T-helper 2 cell treated with Interferon-gamma antibody and Interleukin-4, amounts not matched to agents 5 μg/mL and 100 μg/mL, for 36 hours (primary cell): ENCODE measurements at regions not wholly inside any gene's neighbourhood (a gene's known extent, or its start where the extent isn't known, plus 50 kb on each side); places are given as distances from the start of the nearest gene placed in this dataset.

Experiments
- DNase-seq: peaks from one replicate; pipeline ENCODE4 v3.0.0; 2021; ENCODE audit warnings: low spot score
- H3K27ac Mint-ChIP-seq: one replicate; pipeline ENCODE4 v1.8.0; 2021; ENCODE audit warnings: mild to moderate bottlenecking, mixed read lengths
- H3K27me3 Mint-ChIP-seq: one replicate; pipeline ENCODE4 v1.8.0; 2021; ENCODE audit warnings: low read depth, mixed read lengths
- H3K36me3 Mint-ChIP-seq: one replicate; pipeline ENCODE4 v1.8.0; 2021; ENCODE audit warnings: low read depth, mixed read lengths
- H3K4me1 Mint-ChIP-seq: one replicate; pipeline ENCODE4 v1.8.0; 2021; ENCODE audit warnings: low read depth, mixed read lengths
- H3K4me3 Mint-ChIP-seq: one replicate; pipeline ENCODE4 v1.8.0; 2022; ENCODE audit warnings: mild to moderate bottlenecking, moderate library complexity, mixed read lengths
- H3K9me3 Mint-ChIP-seq: one replicate; pipeline ENCODE4 v1.8.0; 2021; ENCODE audit warnings: mixed read lengths

- no peak overlapping the region for H3K27ac Mint-ChIP-seq
- H3K4me1 Mint-ChIP-seq = no peaks in the 10 kb centered on the region
- DNase-seq = no peak
- no peaks in the 10 kb centered on the region for H3K36me3 Mint-ChIP-seq
- H3K4me3 Mint-ChIP-seq = no peak overlapping the region
- no peaks in the 10 kb centered on the region for H3K27me3 Mint-ChIP-seq
- H3K9me3 Mint-ChIP-seq = no peaks in the 10 kb centered on the region
Measured at GRCh38 chr2:58633613-58634365, 392.7 kb upstream of the FANCL start.

DNA sequence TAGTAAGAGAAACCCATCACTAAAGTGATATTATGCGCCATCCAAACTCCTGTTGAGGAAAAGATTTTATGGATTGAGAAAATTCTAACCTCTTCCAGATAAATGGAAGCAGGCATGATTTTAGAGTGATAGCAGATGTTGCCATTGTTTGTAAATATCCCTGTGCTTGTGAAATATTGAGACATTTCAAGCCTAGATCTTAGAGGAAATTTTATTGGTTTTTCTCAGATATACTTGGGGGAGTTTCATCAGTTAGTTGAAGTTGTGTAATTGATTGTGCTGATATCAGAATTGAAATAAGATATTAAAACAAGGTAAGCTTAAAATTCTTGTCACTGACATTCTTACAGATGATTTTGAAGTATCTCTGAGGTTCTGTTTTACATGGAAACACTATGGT, 390.9 kb upstream of the FANCL start:
- no peak overlapping the region for H3K27ac Mint-ChIP-seq
- H3K9me3 Mint-ChIP-seq = no peaks in the 10 kb centered on the region
- H3K36me3 Mint-ChIP-seq = no peaks in the 10 kb centered on the region
- H3K4me1 Mint-ChIP-seq = no peaks in the 10 kb centered on the region
- H3K27me3 Mint-ChIP-seq = no peaks in the 10 kb centered on the region
- DNase-seq = no peak
- H3K4me3 Mint-ChIP-seq = no peak overlapping the region

DNA sequence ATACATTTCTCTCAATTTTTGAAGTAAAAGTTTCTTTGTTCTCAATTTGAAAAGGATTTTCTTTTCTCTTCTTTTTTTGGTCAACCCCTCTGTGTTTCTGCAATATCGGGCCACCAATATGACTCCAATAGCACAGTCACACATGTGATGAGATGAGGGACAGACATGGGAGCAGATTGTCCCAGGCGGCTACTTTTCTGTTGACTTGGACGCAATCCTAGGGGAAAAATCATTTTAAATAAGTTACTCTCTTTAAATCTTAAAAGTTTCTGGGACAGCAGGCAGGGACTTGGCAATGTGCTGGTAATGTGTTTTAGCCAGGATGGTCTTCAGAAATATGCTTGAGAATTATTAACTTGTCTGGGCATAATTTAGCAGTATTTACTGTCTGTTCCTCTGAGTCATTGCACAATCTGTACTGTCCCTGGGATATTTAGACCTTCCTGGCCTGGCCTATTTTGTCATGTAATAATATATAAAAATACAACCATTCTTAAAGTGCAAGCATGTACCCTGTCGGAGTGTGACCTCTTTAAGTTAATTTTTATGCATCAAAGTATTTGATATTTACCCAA, 388.5 kb upstream of the FANCL start:
- DNase-seq = no peak
- H3K4me3 Mint-ChIP-seq = no peak overlapping the region
- no peaks in the 10 kb centered on the region for H3K4me1 Mint-ChIP-seq
- no peaks in the 10 kb centered on the region for H3K36me3 Mint-ChIP-seq
- H3K9me3 Mint-ChIP-seq = no peaks in the 10 kb centered on the region
- no peak overlapping the region for H3K27ac Mint-ChIP-seq
- H3K27me3 Mint-ChIP-seq = no peaks in the 10 kb centered on the region

DNA sequence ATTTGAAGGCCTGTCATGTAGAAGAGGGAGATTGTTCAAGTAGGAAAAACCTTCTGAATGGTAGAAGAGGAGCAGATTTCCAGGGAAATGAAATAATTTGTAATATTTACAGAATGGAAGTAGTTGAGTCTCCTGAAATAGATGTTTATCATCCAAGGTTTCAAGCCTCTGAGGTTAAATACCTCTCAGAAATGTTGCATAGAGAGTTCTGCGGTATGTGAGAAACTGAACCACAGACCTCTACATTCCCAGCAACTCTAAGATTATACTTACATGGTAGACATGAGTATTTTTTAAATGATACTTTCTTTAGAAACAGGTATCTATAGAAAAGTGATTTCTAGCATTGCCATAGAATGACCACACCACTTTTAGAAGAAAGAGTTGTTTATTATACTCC, 379.8 kb upstream of the FANCL start:
- Mint-ChIP-seq H3K9me3 (no peaks in the 10 kb centered on the region), H3K36me3 (no peaks in the 10 kb centered on the region), H3K27ac (no peak overlapping the region), H3K4me1 (no peaks in the 10 kb centered on the region), H3K27me3 (no peaks in the 10 kb centered on the region), H3K4me3 (no peak overlapping the region)
- DNase-seq = no peak

- DNase-seq = no peak
Measured at GRCh38 chr2:58620093-58620492, 379.0 kb upstream of the FANCL start.

GRCh38 chr2:58616961-58617360, 375.8 kb upstream of the FANCL start:
- H3K36me3 Mint-ChIP-seq = no peaks in the 10 kb centered on the region
- no peaks in the 10 kb centered on the region for H3K27me3 Mint-ChIP-seq
- H3K4me3 Mint-ChIP-seq = no peak overlapping the region
- no peak for DNase-seq
- no peaks in the 10 kb centered on the region for H3K4me1 Mint-ChIP-seq
- no peak overlapping the region for H3K27ac Mint-ChIP-seq
- H3K9me3 Mint-ChIP-seq = no peaks in the 10 kb centered on the region

More at GRCh38 chr2:58620093-58620492, 379.0 kb upstream of the FANCL start:
- Mint-ChIP-seq H3K27me3 (no peaks in the 10 kb centered on the region), H3K9me3 (no peaks in the 10 kb centered on the region), H3K4me1 (no peaks in the 10 kb centered on the region), H3K36me3 (no peaks in the 10 kb centered on the region), H3K4me3 (no peak overlapping the region), H3K27ac (no peak overlapping the region)

- H3K9me3 Mint-ChIP-seq = no peaks in the 10 kb centered on the region
- DNase-seq = no peak
- no peak overlapping the region for H3K27ac Mint-ChIP-seq
- no peaks in the 10 kb centered on the region for H3K36me3 Mint-ChIP-seq
- no peaks in the 10 kb centered on the region for H3K4me1 Mint-ChIP-seq
- H3K4me3 Mint-ChIP-seq = no peak overlapping the region
- no peaks in the 10 kb centered on the region for H3K27me3 Mint-ChIP-seq
Measured at GRCh38 chr2:58614219-58614618, 373.1 kb upstream of the FANCL start.

DNA sequence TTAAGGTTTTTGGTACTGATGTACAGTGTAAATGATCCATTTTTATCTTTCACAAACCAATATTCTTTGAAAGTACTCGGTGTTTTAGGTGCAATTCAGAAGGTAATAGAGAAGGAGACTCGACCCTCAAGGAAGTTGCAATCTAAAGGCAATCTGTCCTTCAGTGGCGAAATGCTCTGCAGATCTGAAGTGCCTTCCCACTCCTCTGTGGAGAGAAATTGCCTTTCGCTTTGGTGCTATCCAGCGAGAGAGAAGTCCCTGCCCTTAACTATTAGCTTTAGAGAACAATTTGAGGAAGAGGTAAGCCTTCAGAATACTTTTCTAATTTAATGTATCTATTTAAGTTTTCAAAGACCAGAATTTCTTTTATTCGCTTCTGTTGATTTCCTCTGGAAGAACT, 371.8 kb upstream of the FANCL start:
- Mint-ChIP-seq H3K4me3 (no peak overlapping the region), H3K27me3 (no peaks in the 10 kb centered on the region), H3K36me3 (no peaks in the 10 kb centered on the region), H3K9me3 (no peaks in the 10 kb centered on the region), H3K27ac (no peak overlapping the region), H3K4me1 (no peaks in the 10 kb centered on the region)
- no peak for DNase-seq

DNA sequence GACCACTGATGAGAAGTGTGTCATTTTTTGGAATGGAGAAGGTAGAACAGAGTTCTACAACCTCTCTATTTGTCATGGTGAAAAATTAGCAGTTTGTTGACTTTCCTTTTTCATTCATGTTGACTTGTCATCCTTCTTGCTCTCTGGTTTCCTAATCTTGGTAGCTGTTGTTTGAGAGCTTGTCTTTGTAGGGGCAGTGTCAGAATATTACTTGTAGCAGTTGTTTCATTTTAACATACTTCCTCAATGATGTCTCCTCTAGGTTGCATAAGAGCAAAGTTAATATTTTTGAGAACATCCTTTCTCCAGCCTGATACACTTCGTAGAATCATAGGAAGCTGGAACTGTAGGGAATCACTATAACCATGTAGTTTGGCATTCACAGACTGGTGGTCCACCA, 368.2 kb upstream of the FANCL start:
- H3K27me3 Mint-ChIP-seq = no peaks in the 10 kb centered on the region
- H3K9me3 Mint-ChIP-seq = no peaks in the 10 kb centered on the region
- H3K4me1 Mint-ChIP-seq = no peaks in the 10 kb centered on the region
- no peak for DNase-seq
- H3K27ac Mint-ChIP-seq = no peak overlapping the region
- no peaks in the 10 kb centered on the region for H3K36me3 Mint-ChIP-seq
- no peak overlapping the region for H3K4me3 Mint-ChIP-seq

DNA sequence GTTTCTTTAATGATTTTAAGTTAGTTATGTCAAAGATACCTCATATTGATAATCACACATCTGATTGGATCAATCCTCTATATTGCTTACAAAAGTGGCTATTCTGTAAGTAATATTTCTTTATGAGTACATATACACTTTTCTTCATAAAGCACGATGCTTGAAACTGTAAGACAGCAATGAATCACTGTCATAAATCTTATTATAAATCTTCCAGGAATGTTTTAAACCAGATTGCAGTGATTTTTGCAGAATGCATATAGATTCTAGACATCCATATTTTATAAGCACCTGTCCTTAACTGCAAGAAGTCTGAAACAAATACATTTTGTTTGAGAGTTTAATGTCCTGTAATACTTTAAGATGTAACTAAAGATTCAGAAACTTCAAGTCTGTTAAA, 367.0 kb upstream of the FANCL start:
- H3K27ac Mint-ChIP-seq = no peak overlapping the region
- no peaks in the 10 kb centered on the region for H3K27me3 Mint-ChIP-seq
- H3K4me3 Mint-ChIP-seq = no peak overlapping the region
- no peak for DNase-seq
- no peaks in the 10 kb centered on the region for H3K4me1 Mint-ChIP-seq
- no peaks in the 10 kb centered on the region for H3K36me3 Mint-ChIP-seq
- H3K9me3 Mint-ChIP-seq = no peaks in the 10 kb centered on the region

- no peaks in the 10 kb centered on the region for H3K27me3 Mint-ChIP-seq
- H3K4me3 Mint-ChIP-seq = no peak overlapping the region
Measured at GRCh38 chr2:58607448-58607847, 366.3 kb upstream of the FANCL start.

DNA sequence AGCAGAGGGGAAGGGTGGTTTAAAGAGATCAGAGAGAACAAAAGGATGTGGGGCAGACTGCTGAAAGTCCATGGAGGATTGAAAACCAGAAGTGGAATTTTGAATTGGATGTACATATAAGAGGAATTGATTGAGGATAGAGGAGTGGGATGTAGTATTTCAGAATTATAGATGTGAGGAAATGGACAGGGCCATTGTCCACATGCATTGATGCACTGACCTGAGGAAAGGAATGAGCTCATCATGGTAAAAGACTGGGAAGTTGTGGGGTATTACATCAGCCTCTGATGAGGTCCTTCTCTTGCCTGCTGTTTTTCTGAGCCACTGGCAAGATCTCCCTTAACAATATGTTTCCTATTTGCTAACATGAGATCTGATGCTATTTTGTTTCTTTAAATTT, 365.7 kb upstream of the FANCL start:
- no peaks in the 10 kb centered on the region for H3K4me1 Mint-ChIP-seq
- H3K27ac Mint-ChIP-seq = no peak overlapping the region
- H3K27me3 Mint-ChIP-seq = no peaks in the 10 kb centered on the region
- no peak overlapping the region for H3K4me3 Mint-ChIP-seq
- no peak for DNase-seq
- no peaks in the 10 kb centered on the region for H3K9me3 Mint-ChIP-seq
- H3K36me3 Mint-ChIP-seq = no peaks in the 10 kb centered on the region

More at GRCh38 chr2:58607448-58607847, 366.3 kb upstream of the FANCL start:
- H3K36me3 Mint-ChIP-seq = no peaks in the 10 kb centered on the region
- no peak for DNase-seq
- H3K4me1 Mint-ChIP-seq = no peaks in the 10 kb centered on the region
- no peaks in the 10 kb centered on the region for H3K9me3 Mint-ChIP-seq
- no peak overlapping the region for H3K27ac Mint-ChIP-seq

GRCh38 chr2:58604096-58604495, 363.0 kb upstream of the FANCL start:
- no peaks in the 10 kb centered on the region for H3K9me3 Mint-ChIP-seq
- H3K36me3 Mint-ChIP-seq = no peaks in the 10 kb centered on the region
- no peaks in the 10 kb centered on the region for H3K27me3 Mint-ChIP-seq
- H3K4me1 Mint-ChIP-seq = no peaks in the 10 kb centered on the region
- H3K4me3 Mint-ChIP-seq = no peak overlapping the region
- no peak overlapping the region for H3K27ac Mint-ChIP-seq
- no peak for DNase-seq

DNA sequence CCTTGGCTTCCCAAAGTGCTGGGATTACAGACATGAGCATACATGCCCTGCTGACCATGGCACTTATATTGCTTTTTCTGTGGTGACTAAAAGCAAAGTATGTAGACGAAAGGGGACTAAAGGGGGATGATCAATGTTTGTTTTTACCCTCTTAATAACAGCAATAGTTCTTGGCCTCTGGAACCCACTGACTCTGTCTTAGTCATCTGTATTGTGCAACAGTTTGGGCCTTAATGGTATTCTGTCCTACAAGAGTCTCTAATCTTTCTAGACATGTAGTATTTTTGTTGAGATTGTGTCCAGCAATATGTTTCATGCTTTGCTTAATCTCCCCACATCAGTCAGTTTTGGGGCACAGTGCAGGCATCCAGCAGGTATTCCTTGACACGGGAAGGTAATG, 359.9 kb upstream of the FANCL start:
- Mint-ChIP-seq H3K36me3 (no peaks in the 10 kb centered on the region), H3K27ac (no peak overlapping the region), H3K4me1 (no peaks in the 10 kb centered on the region), H3K9me3 (no peaks in the 10 kb centered on the region), H3K27me3 (no peaks in the 10 kb centered on the region), H3K4me3 (no peak overlapping the region)
- no peak for DNase-seq

DNA sequence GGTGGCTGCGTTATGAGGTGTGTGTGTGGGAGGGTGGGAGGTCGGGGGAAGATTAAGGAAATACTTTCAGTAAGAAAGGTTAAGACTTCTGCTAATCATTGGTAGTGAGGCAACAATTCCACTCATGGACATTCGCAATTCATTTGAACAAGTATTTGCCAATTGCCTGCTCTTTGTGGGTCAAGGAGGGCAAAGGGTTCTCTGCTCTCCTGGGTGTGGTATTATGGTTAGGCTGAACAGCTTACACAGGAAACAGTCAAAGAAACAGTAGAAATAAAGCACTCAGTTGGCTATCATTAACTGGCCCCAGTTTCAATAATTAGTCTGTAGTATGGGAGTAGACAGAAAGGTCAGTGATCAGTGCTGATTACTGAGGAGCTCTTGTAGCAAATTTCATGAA, 357.0 kb upstream of the FANCL start:
- H3K27ac Mint-ChIP-seq = no peak overlapping the region
- no peaks in the 10 kb centered on the region for H3K36me3 Mint-ChIP-seq
- no peak overlapping the region for H3K4me3 Mint-ChIP-seq
- no peaks in the 10 kb centered on the region for H3K4me1 Mint-ChIP-seq
- no peak for DNase-seq
- H3K9me3 Mint-ChIP-seq = no peaks in the 10 kb centered on the region
- H3K27me3 Mint-ChIP-seq = no peaks in the 10 kb centered on the region
